Body of pancreas (tissue), 4 donors: ENCODE measurements at regions not wholly inside any gene's neighbourhood (a gene's known extent, or its start where the extent isn't known, plus 50 kb on each side); places are given as distances from the start of the nearest gene placed in this dataset.

Source experiments
- CTCF ChIP-seq, 7 experiments: fragments of 450-650 bp in 4 of 7; fragments of 200-600 bp in 3 of 7; sonication (generic) in 3 of 7; IDR thresholded peaks; one replicate each; pipeline ENCODE4 v1.5.1; 2016 to 2019; ENCODE audit warnings: antibody characterized with exemption in 7 of 7
- POLR2A ChIP-seq, 3 donors: fragments of 450-650 bp; IDR thresholded peaks; one replicate each; pipeline ENCODE4 v1.6.1; 2016; ENCODE audit warnings: antibody characterized with exemption in 3 of 3, mild to moderate bottlenecking in 2 of 3

GRCh38 chr14:28467611-28468010 is 299.0 kb upstream of the FOXG1 start:
- no peak for TF ChIP-seq CTCF (IDR thresholded peaks at IDR 0.05)
- no peak for TF ChIP-seq POLR2A (IDR thresholded peaks at IDR 0.05)
